Tibial nerve (tissue), 4 donors: ENCODE measurements at regions not wholly inside any gene's neighbourhood (a gene's known extent, or its start where the extent isn't known, plus 50 kb on each side); places are given as distances from the start of the nearest gene placed in this dataset.

Experiments used
- DNase-seq, 2 donors: peaks; one replicate each; pipeline ENCODE4 v3.0.0-alpha.2; 2019; ENCODE audit warnings: low spot score in 2 of 2
- H3K27ac ChIP-seq, 4 donors: fragments of 200-600 bp; sonication (generic) in 3 of 4; one replicate each; pipeline ENCODE4 v1.5.1; 2017 to 2019; ENCODE audit warnings: mild to moderate bottlenecking in 1 of 4
- H3K27me3 ChIP-seq, 2 donors: fragments of 200-600 bp; sonication (generic) in 1 of 2; one replicate each; pipeline versions ENCODE4 v1.5.1 to v1.6.0; 2017 to 2019
- H3K36me3 ChIP-seq, 3 donors: fragments of 200-600 bp; sonication (generic); one replicate each; pipeline ENCODE4 v1.5.1; 2018 to 2019
- H3K4me1 ChIP-seq, 4 donors: fragments of 200-600 bp; sonication (generic) in 3 of 4; one replicate each; pipeline ENCODE4 v1.5.1; 2017 to 2019
- H3K4me3 ChIP-seq, 4 donors: fragments of 200-600 bp; sonication (generic) in 3 of 4; one replicate each; pipeline ENCODE4 v1.5.1; 2017 to 2019; ENCODE audit warnings: mild to moderate bottlenecking in 1 of 4, moderate library complexity in 1 of 4
- H3K9me3 ChIP-seq, 4 donors: fragments of 200-600 bp; sonication (generic) in 3 of 4; one replicate each; pipeline ENCODE4 v1.5.1; 2017 to 2019
- CTCF ChIP-seq, 5 experiments: fragments of 200-600 bp in 3 of 5; fragments of 450-650 bp in 2 of 5; sonication (generic) in 3 of 5; IDR thresholded peaks; one replicate each; pipeline ENCODE4 v1.5.1; 2016 to 2019; ENCODE audit warnings: antibody characterized with exemption in 5 of 5, mild to moderate bottlenecking in 3 of 5, moderate library complexity in 2 of 5
- EP300 ChIP-seq, 2 donors: sonication (generic); formaldehyde crosslinking; IDR thresholded peaks; one replicate each; pipeline ENCODE4 v1.6.1; 2017; ENCODE audit warnings: antibody characterized with exemption in 2 of 2, mild to moderate bottlenecking in 1 of 2
- POLR2A ChIP-seq, 2 donors: fragments of 450-650 bp; IDR thresholded peaks; one replicate each; pipeline ENCODE4 v1.6.1; 2017; ENCODE audit warnings: antibody characterized with exemption in 2 of 2, mild to moderate bottlenecking in 2 of 2, moderate library complexity in 2 of 2
- WGBS, 2 donors: methylation state at CpG; one replicate each; pipeline ENCODE4 v1.1.5; 2018; 5-methylcytosine and 5-hydroxymethylcytosine counted together

GRCh38 chr12:58731096-58731495 is 189.2 kb downstream of the LRIG3 start:
- H3K27ac ChIP-seq: no peak overlapping the region
- no peaks in the 10 kb centered on the region for H3K36me3 ChIP-seq
- H3K9me3 ChIP-seq: no peaks in the 10 kb centered on the region
- H3K27me3 ChIP-seq: no peaks in the 10 kb centered on the region
- no peak for DNase-seq
- no peak for TF ChIP-seq CTCF (IDR thresholded peaks at IDR 0.05)
- no peak for TF ChIP-seq POLR2A (IDR thresholded peaks at IDR 0.05)
- TF ChIP-seq EP300 (IDR thresholded peaks at IDR 0.05): no peak
- H3K4me3 ChIP-seq: no peak overlapping the region
- no peaks in the 10 kb centered on the region for H3K4me1 ChIP-seq

- Histone ChIP-seq H3K36me3 (no peaks in the 10 kb centered on the region), H3K4me3 (no peak overlapping the region), H3K27me3 (no peaks in the 10 kb centered on the region), H3K9me3 (no peaks in the 10 kb centered on the region), H3K27ac (no peak overlapping the region), H3K4me1 (no peaks in the 10 kb centered on the region)
- no peak for DNase-seq
- WGBS, 2 donors: 55 to 65% methylated on average over 3 of the region's 3 CpGs
- TF ChIP-seq CTCF (IDR thresholded peaks at IDR 0.05): no peak
- TF ChIP-seq EP300 (IDR thresholded peaks at IDR 0.05): no peak
- no peak for TF ChIP-seq POLR2A (IDR thresholded peaks at IDR 0.05)
Measured at GRCh38 chr12:58732894-58733293, 187.4 kb downstream of the LRIG3 start.

GRCh38 chr12:58741226-58741625 is 179.1 kb downstream of the LRIG3 start:
- DNase-seq: no peak
- Histone ChIP-seq H3K27ac (no peak overlapping the region), H3K9me3 (peaks cover 0 to 3% (median 0%) of the 10 kb centered on the region in 4 donors), H3K27me3 (no peaks in the 10 kb centered on the region), H3K4me1 (no peaks in the 10 kb centered on the region), H3K4me3 (no peak overlapping the region), H3K36me3 (no peaks in the 10 kb centered on the region)
- WGBS, 2 donors: 93 to 98% methylated on average over 2 of the region's 2 CpGs
- TF ChIP-seq CTCF (IDR thresholded peaks at IDR 0.05) (no peak), EP300 (IDR thresholded peaks at IDR 0.05) (no peak), POLR2A (IDR thresholded peaks at IDR 0.05) (no peak)

GRCh38 chr12:58745348-58746125 is 174.8 kb downstream of the LRIG3 start:
- TF ChIP-seq POLR2A (IDR thresholded peaks at IDR 0.05) (no peak), CTCF (IDR thresholded peaks at IDR 0.05) (no peak), EP300 (IDR thresholded peaks at IDR 0.05) (no peak)
- WGBS, 2 donors: 76 to 83% methylated on average over 4 of the region's 4 CpGs
- H3K36me3 ChIP-seq: no peaks in the 10 kb centered on the region
- H3K4me1 ChIP-seq: peaks cover 0 to 3% (median 0%) of the 10 kb centered on the region in 4 donors
- DNase-seq: no peak
- H3K4me3 ChIP-seq: no peak overlapping the region
- no peaks in the 10 kb centered on the region for H3K27me3 ChIP-seq
- H3K9me3 ChIP-seq: peaks cover 0 to 3% (median 0%) of the 10 kb centered on the region in 4 donors
- no peak overlapping the region for H3K27ac ChIP-seq

GRCh38 chr12:58747533-58747932 is 172.8 kb downstream of the LRIG3 start:
- no peaks in the 10 kb centered on the region for H3K36me3 ChIP-seq
- H3K27ac ChIP-seq: no peak overlapping the region
- H3K27me3 ChIP-seq: no peaks in the 10 kb centered on the region
- H3K9me3 ChIP-seq: no peaks in the 10 kb centered on the region
- peaks cover 0 to 5% (median 0%) of the 10 kb centered on the region in 4 donors for H3K4me1 ChIP-seq
- DNase-seq: no peak
- TF ChIP-seq CTCF (IDR thresholded peaks at IDR 0.05) (no peak), POLR2A (IDR thresholded peaks at IDR 0.05) (no peak), EP300 (IDR thresholded peaks at IDR 0.05) (no peak)
- 59 to 95% methylated on average over 2 of the region's 2 CpGs for WGBS, 2 donors
- no peak overlapping the region for H3K4me3 ChIP-seq
